GM18499 (cell line): ENCODE measurements at regions not wholly inside any gene's neighbourhood (a gene's known extent, or its start where the extent isn't known, plus 50 kb on each side); places are given as distances from the start of the nearest gene placed in this dataset.
"Not testable (repeated sequence)": the region's sequence is repeated elsewhere in the genome, so short reads cannot be mapped to it uniquely, and the experiment has no call there.

Experiments
- ATAC-seq: cut with Tn5 transposase; IDR thresholded peaks from one replicate; pipeline ENCODE4 v1.9.1; 2021; ENCODE audit warnings: moderate number of reproducible peaks; ENCODE audit not compliant: insufficient read depth, unreplicated experiment

- ATAC-seq, result no peak
Measured at GRCh38 chr4:56155432-56155831, 206.7 kb downstream of the CEP135 start.

- no peak for ATAC-seq
Measured at GRCh38 chr4:56149591-56149990, 200.8 kb downstream of the CEP135 start.

GRCh38 chr4:56148428-56148827 is 199.7 kb downstream of the CEP135 start:
- ATAC-seq, result no peak

GRCh38 chr4:56147371-56147770 is 198.6 kb downstream of the CEP135 start:
- ATAC-seq, result no peak

- ATAC-seq, result no peak
Measured at GRCh38 chr4:56146956-56147355, 198.2 kb downstream of the CEP135 start.

- no peak for ATAC-seq
Measured at GRCh38 chr4:56142088-56142487, 193.3 kb downstream of the CEP135 start.

- no peak for ATAC-seq
Measured at GRCh38 chr4:56139241-56139827, 190.6 kb downstream of the CEP135 start.

GRCh38 chr4:56134834-56135233 is 186.1 kb downstream of the CEP135 start:
- ATAC-seq, result not testable (repeated sequence)

- ATAC-seq, result no peak
Measured at GRCh38 chr4:56134266-56134665, 185.5 kb downstream of the CEP135 start.

GRCh38 chr4:56132835-56133234 is 184.1 kb downstream of the CEP135 start:
- ATAC-seq, result no peak

GRCh38 chr4:56132188-56132587 is 183.4 kb downstream of the CEP135 start:
- not testable (repeated sequence) for ATAC-seq

GRCh38 chr4:56130606-56131155 is 181.9 kb downstream of the CEP135 start:
- ATAC-seq, result no peak

GRCh38 chr4:56129431-56129861 is 180.7 kb downstream of the CEP135 start:
- ATAC-seq, result no peak

- ATAC-seq, result no peak
Measured at GRCh38 chr4:56128213-56128612, 179.5 kb downstream of the CEP135 start.

GRCh38 chr4:56127716-56128115 is 179.0 kb downstream of the CEP135 start:
- no peak for ATAC-seq

GRCh38 chr4:56123547-56123946 is 174.8 kb downstream of the CEP135 start:
- no peak for ATAC-seq

- no peak for ATAC-seq
Measured at GRCh38 chr4:56123051-56123450, 174.3 kb downstream of the CEP135 start.

GRCh38 chr4:56118845-56119244 is 170.1 kb downstream of the CEP135 start:
- no peak for ATAC-seq

GRCh38 chr4:56118055-56118454 is 169.3 kb downstream of the CEP135 start:
- no peak for ATAC-seq

- no peak for ATAC-seq
Measured at GRCh38 chr4:56115898-56116297, 167.2 kb downstream of the CEP135 start.

GRCh38 chr4:56112377-56112776 is 163.6 kb downstream of the CEP135 start:
- no peak for ATAC-seq
